ENCODE measurements at regions not wholly inside any gene's neighbourhood (a gene's known extent, or its start where the extent isn't known, plus 50 kb on each side); places are given as distances from the start of the nearest gene placed in this dataset.

GRCh38 chr5:112491257-112491656, 72.2 kb upstream of the EPB41L4A start:
- TF ChIP-seq, protein P1, sequence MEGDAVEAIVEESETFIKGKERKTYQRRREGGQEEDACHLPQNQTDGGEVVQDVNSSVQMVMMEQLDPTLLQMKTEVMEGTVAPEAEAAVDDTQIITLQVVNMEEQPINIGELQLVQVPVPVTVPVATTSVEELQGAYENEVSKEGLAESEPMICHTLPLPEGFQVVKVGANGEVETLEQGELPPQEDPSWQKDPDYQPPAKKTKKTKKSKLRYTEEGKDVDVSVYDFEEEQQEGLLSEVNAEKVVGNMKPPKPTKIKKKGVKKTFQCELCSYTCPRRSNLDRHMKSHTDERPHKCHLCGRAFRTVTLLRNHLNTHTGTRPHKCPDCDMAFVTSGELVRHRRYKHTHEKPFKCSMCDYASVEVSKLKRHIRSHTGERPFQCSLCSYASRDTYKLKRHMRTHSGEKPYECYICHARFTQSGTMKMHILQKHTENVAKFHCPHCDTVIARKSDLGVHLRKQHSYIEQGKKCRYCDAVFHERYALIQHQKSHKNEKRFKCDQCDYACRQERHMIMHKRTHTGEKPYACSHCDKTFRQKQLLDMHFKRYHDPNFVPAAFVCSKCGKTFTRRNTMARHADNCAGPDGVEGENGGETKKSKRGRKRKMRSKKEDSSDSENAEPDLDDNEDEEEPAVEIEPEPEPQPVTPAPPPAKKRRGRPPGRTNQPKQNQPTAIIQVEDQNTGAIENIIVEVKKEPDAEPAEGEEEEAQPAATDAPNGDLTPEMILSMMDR (IDR thresholded peaks at IDR 0.05) = no peak
- TF ChIP-seq POLR2AphosphoS5 (IDR thresholded peaks at IDR 0.05) (no peak), POLR2A (IDR thresholded peaks at IDR 0.05) (no peak)

Data from prostate gland (tissue), 2 donors.